ENCODE measurements at regions not wholly inside any gene's neighbourhood (a gene's known extent, or its start where the extent isn't known, plus 50 kb on each side); places are given as distances from the start of the nearest gene placed in this dataset.
"Not testable (repeated sequence)": the region's sequence is repeated elsewhere in the genome, so short reads cannot be mapped to it uniquely, and the experiment has no call there.

DNA sequence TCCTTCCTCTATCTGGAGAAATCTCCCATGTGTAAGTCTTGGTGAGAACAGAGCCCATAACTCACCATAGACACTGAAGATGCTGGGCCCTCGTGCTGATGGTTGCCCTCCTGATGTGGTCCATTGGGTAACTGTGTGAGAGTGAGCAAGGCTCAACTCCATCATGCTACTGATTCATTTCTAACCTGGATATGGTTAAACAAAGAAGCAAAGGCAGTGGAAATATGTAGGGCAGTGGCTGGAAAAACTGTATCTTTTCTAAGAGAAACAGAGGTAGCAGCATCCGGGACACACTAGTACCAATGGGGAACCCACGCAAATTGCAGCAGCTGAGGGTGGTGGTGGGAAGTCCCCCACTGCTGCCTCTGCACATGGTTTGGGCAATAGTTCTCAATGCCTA, 221.7 kb downstream of the KLF6 start:
- intact Hi-C loops (cut with DNase I) = no loop called here
- no peak for DNase-seq (ENCODE audit: extremely low spot score in 2 of 2)
- TF ChIP-seq CTCF (IDR thresholded peaks at IDR 0.05) = no peak
- H3K4me1 ChIP-seq = no peaks in the 10 kb centered on the region
- H3K27me3 ChIP-seq = no peaks in the 10 kb centered on the region
- H3K4me3 ChIP-seq = no peak overlapping the region
- H3K27ac ChIP-seq = no peak overlapping the region
- H3K36me3 ChIP-seq = no peaks in the 10 kb centered on the region
- no peaks in the 10 kb centered on the region for H3K9me3 ChIP-seq

GRCh38 chr10:3560628-3561027, 224.4 kb downstream of the KLF6 start:
- intact Hi-C loops (cut with DNase I); H3K9me3 ChIP-seq: not testable (repeated sequence)

GRCh38 chr10:3559527-3559926, 225.5 kb downstream of the KLF6 start:
- H3K9me3 ChIP-seq = no peaks in the 10 kb centered on the region
- H3K4me1 ChIP-seq = no peaks in the 10 kb centered on the region
- no peak for TF ChIP-seq POLR2AphosphoS5 (IDR thresholded peaks at IDR 0.05; ENCODE audit: insufficient read depth in 1 of 2, low read depth in 1 of 2)
- TF ChIP-seq CTCF (IDR thresholded peaks at IDR 0.05) = no peak
- no peak for TF ChIP-seq POLR2A (IDR thresholded peaks at IDR 0.05)
- intact Hi-C loops (cut with DNase I) = no loop called here
- H3K27ac ChIP-seq = no peak overlapping the region
- H3K4me3 ChIP-seq = no peak overlapping the region
- DNase-seq (ENCODE audit: extremely low spot score in 2 of 2) = no peak
- H3K27me3 ChIP-seq = no peaks in the 10 kb centered on the region
- no peaks in the 10 kb centered on the region for H3K36me3 ChIP-seq

More at GRCh38 chr10:3560628-3561027, 224.4 kb downstream of the KLF6 start:
- not testable (repeated sequence) for H3K27me3 ChIP-seq; H3K4me3 ChIP-seq; H3K4me1 ChIP-seq; H3K27ac ChIP-seq; H3K36me3 ChIP-seq; DNase-seq (ENCODE audit: extremely low spot score in 2 of 2)

DNA sequence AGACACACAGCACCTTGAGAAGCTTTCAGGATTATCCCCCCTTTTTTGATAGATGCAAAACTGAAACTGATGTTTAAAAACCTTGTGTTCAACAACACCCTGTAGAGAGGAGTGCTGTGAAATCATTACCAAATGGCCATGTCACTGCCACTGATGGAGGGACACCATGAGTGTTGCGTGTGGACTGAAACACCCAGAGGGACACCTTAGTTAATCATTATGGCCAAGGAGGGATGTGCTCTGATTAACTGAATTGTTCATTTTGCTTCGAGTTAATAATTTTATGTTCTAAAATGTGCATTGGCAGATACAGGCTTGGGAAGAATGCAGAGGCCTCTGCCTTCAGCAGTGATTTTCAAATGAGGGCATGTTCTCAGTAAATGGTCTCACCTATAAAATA, 226.0 kb downstream of the KLF6 start:
- no peak overlapping the region for H3K4me3 ChIP-seq
- H3K27ac ChIP-seq = no peak overlapping the region
- H3K9me3 ChIP-seq = no peaks in the 10 kb centered on the region
- intact Hi-C loops (cut with DNase I) = no loop called here
- no peaks in the 10 kb centered on the region for H3K27me3 ChIP-seq
- no peaks in the 10 kb centered on the region for H3K36me3 ChIP-seq
- TF ChIP-seq POLR2A (IDR thresholded peaks at IDR 0.05) (no peak), CTCF (IDR thresholded peaks at IDR 0.05) (no peak), POLR2AphosphoS5 (IDR thresholded peaks at IDR 0.05; ENCODE audit: insufficient read depth in 1 of 2, low read depth in 1 of 2) (no peak)
- DNase-seq (ENCODE audit: extremely low spot score in 2 of 2) = no peak
- H3K4me1 ChIP-seq = no peaks in the 10 kb centered on the region

DNA sequence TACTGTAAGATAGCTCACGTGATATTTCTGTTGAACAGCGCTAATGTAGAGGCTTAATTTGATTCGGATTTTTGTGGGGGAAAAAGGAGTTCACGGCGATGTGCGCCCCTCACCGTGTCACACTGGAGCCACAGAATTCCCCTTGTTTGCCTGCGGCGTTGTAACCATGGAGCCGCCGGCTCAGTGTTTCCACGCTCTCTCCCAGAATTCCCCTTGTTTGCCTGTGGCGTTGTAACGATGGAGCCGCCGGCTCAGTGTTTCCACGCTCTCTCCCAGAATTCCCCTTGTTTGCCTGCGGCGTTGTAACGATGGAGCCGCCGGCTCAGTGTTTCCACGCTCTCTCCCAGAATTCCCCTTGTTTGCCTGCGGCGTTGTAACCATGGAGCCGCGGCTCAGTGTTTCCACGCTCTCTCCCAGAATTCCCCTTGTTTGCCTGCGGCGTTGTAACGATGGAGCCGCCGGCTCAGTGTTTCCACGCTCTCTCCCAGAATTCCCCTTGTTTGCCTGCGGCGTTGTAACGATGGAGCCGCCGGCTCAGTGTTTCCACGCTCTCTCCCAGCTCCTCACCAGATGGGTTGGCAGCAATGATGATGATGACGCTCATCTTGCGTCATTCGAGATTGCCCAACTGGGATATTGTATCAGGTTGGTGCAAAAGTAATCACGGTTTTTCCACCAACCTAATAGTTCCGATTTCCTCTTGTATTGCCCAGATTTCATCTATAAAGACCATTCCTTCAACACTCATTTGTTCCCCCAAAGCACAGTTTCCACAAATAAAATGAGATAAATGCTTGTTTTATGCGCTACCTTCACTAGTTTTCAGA, 228.6 kb downstream of the KLF6 start:
- H3K27ac ChIP-seq; H3K36me3 ChIP-seq; H3K4me3 ChIP-seq; H3K4me1 ChIP-seq; H3K9me3 ChIP-seq; H3K27me3 ChIP-seq; DNase-seq (ENCODE audit: extremely low spot score in 2 of 2); intact Hi-C loops (cut with DNase I): not testable (repeated sequence)

- intact Hi-C loops (cut with DNase I) = no loop called here
- no peaks in the 10 kb centered on the region for H3K4me1 ChIP-seq
- no peak overlapping the region for H3K4me3 ChIP-seq
- no peak for TF ChIP-seq CTCF (IDR thresholded peaks at IDR 0.05)
- no peak for TF ChIP-seq POLR2A (IDR thresholded peaks at IDR 0.05)
- no peak for TF ChIP-seq POLR2AphosphoS5 (IDR thresholded peaks at IDR 0.05; ENCODE audit: insufficient read depth in 1 of 2, low read depth in 1 of 2)
- H3K9me3 ChIP-seq = no peaks in the 10 kb centered on the region
- H3K27ac ChIP-seq = no peak overlapping the region
- no peaks in the 10 kb centered on the region for H3K27me3 ChIP-seq
- no peaks in the 10 kb centered on the region for H3K36me3 ChIP-seq
- DNase-seq (ENCODE audit: extremely low spot score in 2 of 2) = no peak
Measured at GRCh38 chr10:3554121-3554522, 230.9 kb downstream of the KLF6 start.

Measured in vagina (tissue), 2 donors.